GM18867 (cell line): ENCODE measurements at regions not wholly inside any gene's neighbourhood (a gene's known extent, or its start where the extent isn't known, plus 50 kb on each side); places are given as distances from the start of the nearest gene placed in this dataset.
"Not testable (repeated sequence)": the region's sequence is repeated elsewhere in the genome, so short reads cannot be mapped to it uniquely, and the experiment has no call there.

Experiments used
- ATAC-seq: cut with Tn5 transposase; IDR thresholded peaks from one replicate; pipeline ENCODE4 v1.9.1; 2021; ENCODE audit warnings: mild to moderate bottlenecking, moderate library complexity; ENCODE audit not compliant: unreplicated experiment

GRCh38 chr7:118898284-118898683, 673.8 kb downstream of the ANKRD7 start:
- ATAC-seq, result no peak

GRCh38 chr7:118902600-118902999, 678.1 kb downstream of the ANKRD7 start:
- ATAC-seq, result no peak

DNA sequence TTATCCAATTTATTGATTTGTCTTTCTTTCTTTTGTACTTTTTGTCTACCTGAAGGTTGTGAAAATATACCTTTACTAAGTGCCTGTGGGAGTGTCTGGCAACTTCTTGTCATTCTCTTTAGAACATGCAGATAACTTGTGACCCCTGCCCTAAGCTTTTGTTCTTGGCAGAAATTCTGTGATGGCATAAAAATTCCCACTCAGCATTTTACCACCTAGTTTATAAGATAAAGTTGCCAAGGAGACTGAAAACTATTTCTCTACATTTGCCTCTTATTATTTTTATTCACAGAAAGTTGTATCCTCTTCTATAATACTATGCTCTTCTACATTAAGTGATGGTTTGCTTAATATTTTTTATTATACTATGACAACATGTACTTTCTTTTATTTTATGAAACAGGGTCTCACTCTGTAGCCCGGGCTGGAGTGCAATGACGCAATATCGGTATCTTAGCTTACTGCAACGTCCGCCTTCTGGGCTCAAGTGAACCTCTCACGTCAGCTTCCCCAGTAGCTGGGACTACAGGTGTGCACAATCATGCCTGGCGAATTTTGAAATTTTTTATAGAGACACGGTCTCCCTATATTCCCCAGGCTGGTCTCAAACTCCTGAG, 683.5 kb downstream of the ANKRD7 start:
- no peak for ATAC-seq

- ATAC-seq, result not testable (repeated sequence)
Measured at GRCh38 chr7:118916120-118916519, 691.6 kb downstream of the ANKRD7 start.

DNA sequence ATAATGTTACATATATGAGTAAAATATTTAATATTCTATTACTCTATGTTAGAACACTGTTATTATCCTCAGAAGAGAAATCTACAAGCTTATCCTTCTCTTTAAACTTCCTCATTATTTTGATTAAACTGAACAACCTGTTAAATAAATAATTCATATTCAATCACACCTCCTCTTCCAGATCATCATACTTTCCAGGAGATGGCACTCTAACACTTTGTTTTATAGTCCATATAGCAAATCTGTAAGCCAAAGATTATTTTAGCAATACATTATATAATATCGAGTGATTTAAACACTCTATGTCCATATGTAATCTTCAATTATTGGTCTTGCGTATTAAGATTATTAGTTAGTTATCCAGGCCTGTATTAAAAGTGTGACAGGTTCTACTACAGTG, 694.1 kb downstream of the ANKRD7 start:
- no peak for ATAC-seq

DNA sequence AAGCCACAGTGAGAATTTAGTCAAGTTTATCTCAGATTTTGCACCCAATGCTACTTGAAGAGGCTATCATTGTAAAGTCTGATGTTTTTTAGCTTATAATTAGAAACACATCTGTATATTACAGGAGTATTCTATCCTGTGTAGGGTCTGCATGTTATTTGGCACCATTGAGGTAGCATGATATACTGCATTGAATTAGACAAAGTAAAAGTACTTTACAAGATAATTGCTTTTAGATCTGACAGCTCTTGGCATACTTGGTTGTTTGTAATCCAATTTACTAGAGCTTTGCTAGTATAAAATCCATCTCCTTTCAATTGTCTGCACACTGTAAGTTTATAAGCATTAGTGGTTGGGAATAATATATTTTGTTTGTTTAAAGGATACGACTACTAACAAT, 714.3 kb downstream of the ANKRD7 start:
- no peak for ATAC-seq

GRCh38 chr7:118944271-118944670, 719.8 kb downstream of the ANKRD7 start:
- ATAC-seq, result no peak

DNA sequence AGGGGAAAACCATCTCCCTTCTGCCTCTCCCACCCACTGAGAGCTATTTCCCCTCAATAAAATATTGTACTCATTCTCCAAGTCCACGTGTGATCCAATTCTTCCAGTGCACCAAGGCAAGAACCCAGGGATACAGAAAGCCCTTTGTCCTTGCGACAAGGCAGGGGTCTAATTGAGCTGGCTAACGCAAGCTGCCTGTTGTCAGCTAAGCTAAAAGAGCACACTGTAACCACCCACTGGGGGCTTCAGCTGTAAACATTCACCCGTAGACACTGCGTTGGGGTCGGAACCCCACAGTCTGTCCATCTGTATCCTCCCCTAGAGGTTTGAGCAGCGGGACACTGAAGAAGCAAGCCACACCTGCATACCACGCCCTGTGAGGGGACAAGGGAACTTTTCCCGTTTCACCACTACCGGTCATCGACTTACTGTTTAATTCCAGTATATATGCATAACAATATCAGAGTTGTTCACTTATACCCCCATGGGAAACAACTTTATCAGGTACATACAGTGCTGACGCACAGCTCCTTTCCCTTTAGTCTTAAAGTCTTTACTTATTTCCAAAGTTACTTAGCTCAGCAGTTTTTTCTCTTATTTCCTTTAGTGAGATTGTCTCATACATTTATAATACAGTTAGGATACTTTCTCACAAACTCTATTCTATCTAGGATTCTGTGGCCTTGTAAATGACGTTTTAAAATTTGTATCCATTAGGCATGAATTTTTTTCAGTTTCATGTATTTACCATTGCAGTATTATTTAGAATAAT, 721.6 kb downstream of the ANKRD7 start:
- no peak for ATAC-seq

- ATAC-seq, result no peak
Measured at GRCh38 chr7:118948508-118948907, 724.0 kb downstream of the ANKRD7 start.

DNA sequence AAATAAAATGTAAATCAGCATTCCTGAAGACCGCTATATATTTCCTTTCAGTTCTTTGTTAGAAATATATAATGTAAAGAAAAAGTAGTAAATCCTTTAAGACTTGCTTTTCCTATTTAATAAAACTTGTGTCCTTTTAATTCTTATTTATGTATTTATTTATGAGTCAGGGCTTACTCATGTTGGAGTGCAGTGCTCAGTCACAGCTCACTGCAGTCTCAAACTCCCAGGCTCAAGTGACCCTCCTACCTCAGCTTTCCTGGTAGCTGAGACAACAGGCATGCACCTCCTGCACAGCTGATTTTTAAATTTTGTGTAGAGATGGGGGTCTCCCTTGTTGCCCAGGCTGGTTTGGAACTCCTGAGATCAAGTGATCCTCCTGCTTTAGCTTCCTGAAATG, 724.5 kb downstream of the ANKRD7 start:
- no peak for ATAC-seq

- not testable (repeated sequence) for ATAC-seq
Measured at GRCh38 chr7:118956285-118956684, 731.8 kb downstream of the ANKRD7 start.

DNA sequence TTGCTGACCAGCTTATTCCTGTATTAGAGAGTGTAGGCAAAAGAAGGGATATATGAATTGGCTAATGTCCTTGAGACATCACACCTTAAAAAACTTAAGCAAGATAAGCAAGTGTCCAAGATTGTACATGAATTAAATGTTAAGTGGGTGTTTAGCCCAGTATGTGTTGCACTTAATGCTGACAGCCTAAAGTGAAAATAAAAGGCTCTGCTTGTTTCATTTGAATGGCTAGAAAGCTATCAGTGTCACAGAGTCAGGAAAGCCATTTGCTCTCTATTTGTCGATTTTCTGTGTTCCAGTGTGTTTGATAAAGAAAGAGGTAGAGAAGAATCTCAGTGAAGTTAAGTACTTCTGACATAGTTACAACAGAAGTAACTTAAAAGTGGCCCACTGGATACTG, 744.9 kb downstream of the ANKRD7 start:
- no peak for ATAC-seq

DNA sequence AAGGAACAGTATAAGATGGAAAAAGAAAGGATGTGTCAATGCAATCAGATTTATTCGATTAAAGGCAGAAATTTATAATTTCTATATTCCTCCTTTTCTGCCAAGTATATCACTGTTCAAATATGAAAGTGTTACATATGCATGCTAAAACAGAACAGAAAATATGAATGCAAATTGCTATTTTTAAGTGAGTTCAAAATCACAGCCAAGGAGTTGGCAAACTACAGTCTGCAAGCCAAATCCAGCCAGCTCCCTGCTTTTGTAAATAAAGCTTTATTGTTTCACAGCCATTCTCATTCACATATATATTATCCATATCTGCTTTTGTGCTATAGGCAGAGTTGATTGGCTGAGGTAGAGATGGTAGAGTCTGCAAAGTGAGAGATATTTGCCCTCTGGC, 747.2 kb downstream of the ANKRD7 start:
- ATAC-seq, result no peak

DNA sequence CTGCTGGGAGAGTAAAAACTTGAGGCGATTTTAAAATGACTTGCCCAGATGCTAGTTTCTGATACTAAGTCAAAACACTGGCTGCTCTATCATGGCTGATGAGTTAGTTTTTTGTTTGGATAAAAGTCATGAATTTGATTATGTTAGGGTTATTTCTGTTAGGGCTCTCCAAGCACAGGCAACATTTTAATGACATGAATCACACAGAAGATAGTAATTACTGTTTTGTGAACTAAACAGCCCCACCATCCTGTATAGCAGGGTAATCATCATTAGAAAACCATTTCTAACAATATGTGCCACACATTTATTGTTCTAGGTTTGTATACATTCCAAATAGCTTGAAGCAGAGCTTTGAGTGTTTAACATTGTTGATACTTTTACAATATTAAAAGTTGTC, 750.3 kb downstream of the ANKRD7 start:
- no peak for ATAC-seq

- ATAC-seq, result no peak
Measured at GRCh38 chr7:118995350-118995749, 770.8 kb downstream of the ANKRD7 start.

GRCh38 chr7:119007236-119007635, 782.7 kb downstream of the ANKRD7 start:
- no peak for ATAC-seq

DNA sequence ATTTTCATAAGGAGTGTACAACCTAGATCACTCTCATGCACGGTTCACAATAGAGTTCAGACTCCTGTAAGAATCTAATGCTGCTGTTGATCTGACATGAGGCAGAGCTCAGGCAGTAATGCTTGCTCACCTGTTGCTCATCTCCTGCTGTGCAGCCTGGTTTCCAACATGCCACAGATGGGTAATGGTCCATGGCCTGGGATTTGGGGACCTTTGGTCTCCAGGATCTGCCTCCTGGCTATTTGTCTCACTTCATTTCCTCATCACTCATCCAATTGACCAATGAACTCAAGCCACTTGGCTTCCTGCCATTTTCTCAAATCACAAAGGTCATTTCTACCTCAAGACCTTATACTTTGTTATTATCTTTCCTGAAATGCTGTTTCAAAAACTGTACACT, 786.1 kb downstream of the ANKRD7 start:
- no peak for ATAC-seq

DNA sequence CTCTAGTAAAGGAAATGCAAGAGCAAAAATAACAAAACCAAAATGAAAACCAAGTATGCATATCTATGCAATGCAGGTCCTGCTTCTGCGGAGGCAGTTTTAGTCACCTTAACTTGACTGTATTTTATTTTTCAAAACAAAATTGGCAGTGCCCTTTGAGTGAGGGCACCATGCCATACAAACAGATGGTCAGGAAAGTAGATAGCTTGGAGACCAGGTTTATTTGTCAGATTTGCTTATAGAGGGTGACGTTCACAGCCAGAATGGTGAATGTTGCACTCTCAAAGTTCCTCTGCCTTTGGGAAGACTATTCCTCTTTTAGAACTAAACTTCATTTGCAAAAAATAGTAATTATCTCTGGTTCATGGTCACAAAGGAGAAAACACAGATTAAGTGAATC, 801.9 kb downstream of the ANKRD7 start:
- no peak for ATAC-seq

DNA sequence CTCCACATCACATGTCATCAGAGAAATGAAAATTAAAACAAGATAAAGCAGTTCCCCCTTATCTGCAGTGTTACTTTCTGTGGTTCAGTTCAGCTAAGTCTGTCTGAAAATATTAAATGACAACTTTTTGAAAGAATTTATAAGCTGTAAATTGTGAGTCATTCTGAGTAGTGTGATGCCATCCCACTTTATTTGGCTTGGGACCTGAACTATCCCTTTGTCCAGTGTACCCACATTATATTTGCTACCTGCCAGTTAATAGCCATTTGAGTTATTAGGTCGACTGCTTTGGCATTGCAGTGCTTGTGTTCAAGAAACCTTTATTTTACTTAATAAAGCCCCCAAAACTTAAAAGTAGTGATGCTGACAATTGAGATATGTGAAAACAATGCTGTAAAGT, 804.2 kb downstream of the ANKRD7 start:
- no peak for ATAC-seq

DNA sequence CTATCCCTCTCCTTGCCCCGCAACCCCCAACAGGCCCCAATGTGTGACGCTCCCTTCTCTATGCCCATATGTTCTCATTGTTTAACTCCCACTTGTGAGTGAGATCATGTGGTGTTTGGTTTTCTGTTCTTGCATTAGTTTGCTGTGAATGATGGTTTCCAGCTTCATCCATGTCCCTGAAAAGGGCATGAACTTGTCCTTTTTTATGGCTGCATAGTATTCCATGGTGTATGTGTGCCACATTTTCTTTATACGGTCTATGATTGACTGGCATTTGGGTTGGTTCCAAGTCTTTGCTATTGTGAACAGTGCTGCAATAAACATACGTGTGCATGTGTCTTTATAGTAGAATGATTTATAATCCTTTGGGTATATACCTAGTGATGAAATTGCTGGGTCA, 807.6 kb downstream of the ANKRD7 start:
- ATAC-seq, result not testable (repeated sequence)

- no peak for ATAC-seq
Measured at GRCh38 chr7:119033641-119034040, 809.1 kb downstream of the ANKRD7 start.

DNA sequence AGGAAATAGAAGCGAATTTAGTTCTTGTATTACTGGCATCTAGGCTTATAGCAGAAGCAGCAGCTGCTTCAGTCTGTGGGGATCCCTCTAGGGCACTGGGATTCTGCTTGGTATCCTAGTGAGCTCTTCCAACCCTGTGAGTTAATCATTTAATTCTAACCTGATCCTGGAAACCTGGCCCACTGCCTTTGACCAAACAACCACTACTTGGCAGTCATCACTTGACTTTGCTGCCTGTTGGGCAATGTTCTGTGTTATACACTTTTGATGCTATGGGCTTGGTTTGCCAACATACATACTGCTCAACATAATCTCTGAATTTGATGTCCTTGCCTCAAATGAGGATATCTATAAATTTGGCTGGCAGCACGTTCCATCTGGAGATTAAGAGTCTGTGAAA, 813.4 kb downstream of the ANKRD7 start:
- ATAC-seq, result no peak

DNA sequence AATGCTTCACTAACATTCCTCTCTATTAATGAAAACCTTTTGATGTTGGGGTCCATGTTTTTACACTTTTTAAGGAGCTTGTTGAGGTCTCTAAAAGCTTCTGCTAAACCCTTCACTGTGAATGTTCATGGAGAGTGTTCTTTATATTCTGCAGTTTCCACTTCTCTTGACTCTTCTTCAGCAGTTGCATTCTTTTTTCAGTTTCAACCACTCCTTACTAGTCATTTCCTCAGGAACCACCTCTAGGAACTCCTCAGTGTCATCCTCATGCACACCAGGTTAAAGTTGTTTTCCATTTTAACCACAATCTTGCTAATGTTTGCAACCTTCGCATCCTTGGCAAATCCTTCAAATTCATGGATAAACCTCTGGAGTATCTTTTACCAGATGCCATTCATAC, 821.6 kb downstream of the ANKRD7 start:
- no peak for ATAC-seq
